Neural cell (in vitro differentiated cells): ENCODE measurements at regions not wholly inside any gene's neighbourhood (a gene's known extent, or its start where the extent isn't known, plus 50 kb on each side); places are given as distances from the start of the nearest gene placed in this dataset.
"Not testable (repeated sequence)": the region's sequence is repeated elsewhere in the genome, so short reads cannot be mapped to it uniquely, and the experiment has no call there.

Source experiments
- H2AFZ ChIP-seq: fragments of 200-600, 300-800 bp; sonication (generic), shearing (Covaris generic); 2 replicates; pipeline ENCODE4 v1.6.0; 2014; ENCODE audit warnings: low read depth, mild to moderate bottlenecking, antibody characterized with exemption, low read length, moderate library complexity
- H3F3A ChIP-seq: fragments of 200-600 bp; shearing (Covaris generic); 2 replicates; pipeline ENCODE4 v1.6.1; 2016; ENCODE audit warnings: mild to moderate bottlenecking, moderate library complexity, mixed read lengths, antibody characterized with exemption, low read length; ENCODE audit not compliant: insufficient read depth, poor library complexity, severe bottlenecking
- H3K27ac ChIP-seq: fragments of 200-600, 300-800 bp; sonication (generic), shearing (Covaris generic); 2 replicates; pipeline ENCODE4 v1.5.1; 2014; ENCODE audit warnings: mild to moderate bottlenecking, low read length, moderate library complexity
- H3K27me3 ChIP-seq: fragments of 300-800, 200-600 bp; sonication (generic), shearing (Covaris generic); 2 replicates; pipeline ENCODE4 v1.6.0; 2014; ENCODE audit warnings: mild to moderate bottlenecking, low read depth, low read length, moderate library complexity; ENCODE audit not compliant: insufficient read depth
- H3K36me3 ChIP-seq: fragments of 300-800, 200-600 bp; sonication (generic), shearing (Covaris generic); 2 replicates; pipeline ENCODE4 v1.5.1; 2014; ENCODE audit warnings: mild to moderate bottlenecking, antibody characterized with exemption, low read length, moderate library complexity; ENCODE audit not compliant: insufficient read depth
- H3K4me2 ChIP-seq: fragments of 300-800, 200-600 bp; sonication (generic), shearing (Covaris generic); 2 replicates; pipeline ENCODE4 v1.6.0; 2014; ENCODE audit warnings: mild to moderate bottlenecking, low read length
- H3K4me3 ChIP-seq: fragments of 300-800, 200-600 bp; sonication (generic), shearing (Covaris generic); 2 replicates; pipeline ENCODE4 v1.5.1; 2014; ENCODE audit warnings: mild to moderate bottlenecking, low read length, moderate library complexity
- H3K79me2 ChIP-seq: fragments of 200-600 bp; shearing (Covaris generic); replicated peaks from 2 replicates; pipeline ENCODE4 v1.6.0; 2014; ENCODE audit warnings: mild to moderate bottlenecking, low read length, moderate library complexity; ENCODE audit not compliant: insufficient read depth
- H3K9ac ChIP-seq: fragments of 300-800, 200-600 bp; sonication (generic), shearing (Covaris generic); 2 replicates; pipeline ENCODE4 v1.6.1; 2016; ENCODE audit warnings: mild to moderate bottlenecking, low read length, mixed read lengths
- H3K9me2 ChIP-seq: fragments of 200-600 bp; shearing (Covaris generic); 2 replicates; pipeline ENCODE4 v1.6.1; 2016; ENCODE audit warnings: mild to moderate bottlenecking, low read length, mixed read lengths; ENCODE audit not compliant: insufficient read depth
- H3K9me3 ChIP-seq: fragments of 200-600, 300-800 bp; sonication (generic), shearing (Covaris generic); 2 replicates; pipeline ENCODE4 v1.6.1; 2016; ENCODE audit warnings: mild to moderate bottlenecking, mixed run types, low read length, moderate library complexity, mixed read lengths
- H4K20me1 ChIP-seq: fragments of 200-600 bp; shearing (Covaris generic); 2 replicates; pipeline ENCODE4 v1.6.1; 2016; ENCODE audit warnings: mild to moderate bottlenecking, mixed run types; ENCODE audit not compliant: insufficient read depth
- CTCF ChIP-seq: fragments of 450-650 bp; IDR thresholded peaks from 2 replicates; pipeline ENCODE4 v1.5.1; 2014; ENCODE audit warnings: antibody characterized with exemption, mild to moderate bottlenecking, moderate library complexity; ENCODE audit not compliant: poor library complexity, severe bottlenecking
- EP300 ChIP-seq: fragments of 450-650 bp; conservative IDR thresholded peaks from 2 replicates; pipeline ENCODE4 v1.6.1; 2014; ENCODE audit warnings: antibody characterized with exemption, mild to moderate bottlenecking, moderate library complexity; ENCODE audit not compliant: poor library complexity, severe bottlenecking
- EZH2 ChIP-seq: fragments of 200-600, 300-800 bp; shearing (Covaris generic), sonication (generic); IDR thresholded peaks from 2 replicates; pipeline ENCODE4 v1.6.1; 2014; ENCODE audit warnings: antibody characterized with exemption, low read length, borderline replicate concordance, mild to moderate bottlenecking; ENCODE audit not compliant: insufficient read depth, poor library complexity, severe bottlenecking
- MXI1 ChIP-seq: fragments of 450-650 bp; conservative IDR thresholded peaks from 2 replicates; pipeline ENCODE4 v1.6.1; 2014; ENCODE audit warnings: antibody characterized with exemption, mild to moderate bottlenecking; ENCODE audit not compliant: poor library complexity, severe bottlenecking
- POLR2AphosphoS5 ChIP-seq: IDR thresholded peaks from 2 replicates; pipeline ENCODE4 v1.6.1; 2012
- RAD21 ChIP-seq: fragments of 450-650 bp; conservative IDR thresholded peaks from 2 replicates; pipeline ENCODE4 v1.6.1; 2014; ENCODE audit warnings: antibody characterized with exemption, mild to moderate bottlenecking, moderate library complexity
- REST ChIP-seq: IDR thresholded peaks from 2 replicates; pipeline ENCODE4 v1.6.1; 2012; ENCODE audit warnings: borderline replicate concordance
- SMC3 ChIP-seq: fragments of 450-650 bp; conservative IDR thresholded peaks from 2 replicates; pipeline ENCODE4 v1.6.1; 2014; ENCODE audit warnings: antibody characterized with exemption, mild to moderate bottlenecking, moderate library complexity; ENCODE audit not compliant: poor library complexity
- TAF1 ChIP-seq: IDR thresholded peaks from 2 replicates; pipeline ENCODE4 v1.6.1; 2012; ENCODE audit warnings: low read depth
- small RNA-seq, 3 experiments: library from RNA; depleted of rRNA; stranded (forward); fragments of <200 nt; gene quantifications; one replicate each; pipeline ENCODE3, GENCODE V24; 2012

DNA sequence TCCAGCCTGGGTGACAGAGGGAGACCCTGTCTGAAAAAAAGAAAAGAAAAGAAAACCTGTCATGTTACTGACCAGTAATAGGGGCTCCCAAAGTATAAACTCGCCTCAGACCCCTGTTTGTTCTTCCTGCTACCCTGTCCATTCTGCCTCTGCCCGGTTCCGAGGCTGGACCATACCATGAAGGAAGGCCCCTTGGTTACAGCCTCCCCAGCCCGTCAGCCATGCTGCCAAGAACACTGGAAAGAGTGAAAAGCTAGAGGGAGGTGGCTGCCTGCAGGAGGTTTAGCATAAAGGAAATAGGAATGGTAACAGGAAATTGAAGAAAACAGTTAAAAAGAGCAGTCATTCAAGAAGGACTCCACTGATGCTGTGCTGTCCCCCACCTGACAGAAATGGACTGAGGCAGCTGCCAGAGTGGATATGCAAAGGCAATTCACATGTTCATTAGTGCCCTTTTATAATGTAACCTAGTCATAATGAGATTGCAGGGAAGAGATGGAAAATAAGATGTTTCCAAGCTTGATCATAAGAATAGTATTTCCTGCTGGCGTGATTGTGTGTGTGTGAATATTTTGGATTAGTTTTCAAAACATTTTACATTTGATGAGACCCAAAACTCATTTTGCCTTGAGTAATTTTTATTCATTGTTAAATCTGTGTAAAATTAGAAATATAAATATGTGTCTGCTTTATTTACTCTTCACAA lies 102.6 kb downstream of the GOSR1 start:
- Histone ChIP-seq H3K36me3 (no peaks in the 10 kb centered on the region), H2AFZ (no peak overlapping the region), H3K27me3 (no peaks in the 10 kb centered on the region), H3K4me3 (no peak overlapping the region), H3K9me3 (no peaks in the 10 kb centered on the region), H3K27ac (no peak overlapping the region), H3K9ac (no peak overlapping the region), H3K79me2 (no peaks in the 10 kb centered on the region), H3F3A (no peaks in the 10 kb centered on the region), H4K20me1 (no peaks in the 10 kb centered on the region), H3K4me2 (no peak overlapping the region), H3K9me2 (no peaks in the 10 kb centered on the region)
- TF ChIP-seq POLR2AphosphoS5 (no peak), MXI1 (no peak), TAF1 (no peak), EP300 (no peak), EZH2 (no peak), CTCF (no peak), RAD21 (no peak), SMC3 (no peak), REST (no peak)

DNA sequence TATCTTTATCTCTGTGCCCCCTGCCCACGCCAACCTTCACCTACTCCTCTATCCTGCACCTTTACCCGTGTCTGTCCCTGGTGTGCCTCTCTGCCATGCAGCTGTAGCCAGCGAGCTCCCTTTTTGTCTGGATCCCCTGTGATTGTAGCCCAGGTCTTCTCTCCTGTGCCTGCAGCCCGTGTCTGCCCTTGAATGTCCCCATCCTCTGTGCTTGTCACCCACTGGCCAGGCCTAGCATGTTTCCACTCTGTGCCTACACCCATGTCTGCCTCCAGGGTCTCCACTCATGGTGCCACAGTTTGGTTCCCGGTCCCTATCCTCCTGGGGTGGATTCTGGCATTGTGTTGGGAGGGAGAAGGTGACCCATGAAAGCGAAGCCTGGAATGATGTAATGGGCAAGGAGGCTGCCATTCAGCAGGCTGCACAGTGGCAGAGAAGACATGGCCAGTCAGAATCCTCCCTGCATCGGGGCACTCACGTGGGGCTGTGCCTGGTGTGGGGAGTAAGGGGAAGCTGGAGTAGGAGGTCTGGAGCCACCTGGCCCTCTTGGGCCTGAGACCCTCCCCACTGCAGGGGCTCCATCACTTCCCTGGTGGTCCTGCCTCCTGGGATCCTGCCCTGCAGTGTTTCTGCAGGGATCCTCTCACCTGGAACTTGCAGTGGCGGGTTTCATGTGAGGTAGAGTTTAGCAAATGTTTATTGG lies 101.0 kb downstream of the GOSR1 start:
- H3F3A ChIP-seq, H3K9ac ChIP-seq, H3K9me2 ChIP-seq, H3K27me3 ChIP-seq, H3K9me3 ChIP-seq, H3K4me2 ChIP-seq, H3K79me2 ChIP-seq, H4K20me1 ChIP-seq, H3K36me3 ChIP-seq, H3K4me3 ChIP-seq, H2AFZ ChIP-seq, H3K27ac ChIP-seq: not testable (repeated sequence)

Small RNA genes in the stretch of these regions (small RNA-seq; reads per million reads assigned to genes)
- gene AC005562.1 (0 reads per million in 3 experiments), gene AC127024.7 (0 reads per million in 3 experiments), gene RN7SL316P (0 reads per million in 3 experiments)
